Neural cell (in vitro differentiated cells): ENCODE measurements at regions not wholly inside any gene's neighbourhood (a gene's known extent, or its start where the extent isn't known, plus 50 kb on each side); places are given as distances from the start of the nearest gene placed in this dataset.

ENCODE experiments used
- H2AFZ ChIP-seq: fragments of 200-600, 300-800 bp; sonication (generic), shearing (Covaris generic); 2 replicates; pipeline ENCODE4 v1.6.0; 2014; ENCODE audit warnings: low read depth, mild to moderate bottlenecking, antibody characterized with exemption, low read length, moderate library complexity
- H3F3A ChIP-seq: fragments of 200-600 bp; shearing (Covaris generic); 2 replicates; pipeline ENCODE4 v1.6.1; 2016; ENCODE audit warnings: mild to moderate bottlenecking, moderate library complexity, mixed read lengths, antibody characterized with exemption, low read length; ENCODE audit not compliant: insufficient read depth, poor library complexity, severe bottlenecking
- H3K27ac ChIP-seq: fragments of 200-600, 300-800 bp; sonication (generic), shearing (Covaris generic); 2 replicates; pipeline ENCODE4 v1.5.1; 2014; ENCODE audit warnings: mild to moderate bottlenecking, low read length, moderate library complexity
- H3K27me3 ChIP-seq: fragments of 300-800, 200-600 bp; sonication (generic), shearing (Covaris generic); 2 replicates; pipeline ENCODE4 v1.6.0; 2014; ENCODE audit warnings: mild to moderate bottlenecking, low read depth, low read length, moderate library complexity; ENCODE audit not compliant: insufficient read depth
- H3K36me3 ChIP-seq: fragments of 300-800, 200-600 bp; sonication (generic), shearing (Covaris generic); 2 replicates; pipeline ENCODE4 v1.5.1; 2014; ENCODE audit warnings: mild to moderate bottlenecking, antibody characterized with exemption, low read length, moderate library complexity; ENCODE audit not compliant: insufficient read depth
- H3K4me2 ChIP-seq: fragments of 300-800, 200-600 bp; sonication (generic), shearing (Covaris generic); 2 replicates; pipeline ENCODE4 v1.6.0; 2014; ENCODE audit warnings: mild to moderate bottlenecking, low read length
- H3K4me3 ChIP-seq: fragments of 300-800, 200-600 bp; sonication (generic), shearing (Covaris generic); 2 replicates; pipeline ENCODE4 v1.5.1; 2014; ENCODE audit warnings: mild to moderate bottlenecking, low read length, moderate library complexity
- H3K79me2 ChIP-seq: fragments of 200-600 bp; shearing (Covaris generic); replicated peaks from 2 replicates; pipeline ENCODE4 v1.6.0; 2014; ENCODE audit warnings: mild to moderate bottlenecking, low read length, moderate library complexity; ENCODE audit not compliant: insufficient read depth
- H3K9ac ChIP-seq: fragments of 300-800, 200-600 bp; sonication (generic), shearing (Covaris generic); 2 replicates; pipeline ENCODE4 v1.6.1; 2016; ENCODE audit warnings: mild to moderate bottlenecking, low read length, mixed read lengths
- H3K9me2 ChIP-seq: fragments of 200-600 bp; shearing (Covaris generic); 2 replicates; pipeline ENCODE4 v1.6.1; 2016; ENCODE audit warnings: mild to moderate bottlenecking, low read length, mixed read lengths; ENCODE audit not compliant: insufficient read depth
- H3K9me3 ChIP-seq: fragments of 200-600, 300-800 bp; sonication (generic), shearing (Covaris generic); 2 replicates; pipeline ENCODE4 v1.6.1; 2016; ENCODE audit warnings: mild to moderate bottlenecking, mixed run types, low read length, moderate library complexity, mixed read lengths
- H4K20me1 ChIP-seq: fragments of 200-600 bp; shearing (Covaris generic); 2 replicates; pipeline ENCODE4 v1.6.1; 2016; ENCODE audit warnings: mild to moderate bottlenecking, mixed run types; ENCODE audit not compliant: insufficient read depth
- CTCF ChIP-seq: fragments of 450-650 bp; IDR thresholded peaks from 2 replicates; pipeline ENCODE4 v1.5.1; 2014; ENCODE audit warnings: antibody characterized with exemption, mild to moderate bottlenecking, moderate library complexity; ENCODE audit not compliant: poor library complexity, severe bottlenecking
- EP300 ChIP-seq: fragments of 450-650 bp; conservative IDR thresholded peaks from 2 replicates; pipeline ENCODE4 v1.6.1; 2014; ENCODE audit warnings: antibody characterized with exemption, mild to moderate bottlenecking, moderate library complexity; ENCODE audit not compliant: poor library complexity, severe bottlenecking
- EZH2 ChIP-seq: fragments of 200-600, 300-800 bp; shearing (Covaris generic), sonication (generic); IDR thresholded peaks from 2 replicates; pipeline ENCODE4 v1.6.1; 2014; ENCODE audit warnings: antibody characterized with exemption, low read length, borderline replicate concordance, mild to moderate bottlenecking; ENCODE audit not compliant: insufficient read depth, poor library complexity, severe bottlenecking
- MXI1 ChIP-seq: fragments of 450-650 bp; conservative IDR thresholded peaks from 2 replicates; pipeline ENCODE4 v1.6.1; 2014; ENCODE audit warnings: antibody characterized with exemption, mild to moderate bottlenecking; ENCODE audit not compliant: poor library complexity, severe bottlenecking
- POLR2AphosphoS5 ChIP-seq: IDR thresholded peaks from 2 replicates; pipeline ENCODE4 v1.6.1; 2012
- RAD21 ChIP-seq: fragments of 450-650 bp; conservative IDR thresholded peaks from 2 replicates; pipeline ENCODE4 v1.6.1; 2014; ENCODE audit warnings: antibody characterized with exemption, mild to moderate bottlenecking, moderate library complexity
- REST ChIP-seq: IDR thresholded peaks from 2 replicates; pipeline ENCODE4 v1.6.1; 2012; ENCODE audit warnings: borderline replicate concordance
- SMC3 ChIP-seq: fragments of 450-650 bp; conservative IDR thresholded peaks from 2 replicates; pipeline ENCODE4 v1.6.1; 2014; ENCODE audit warnings: antibody characterized with exemption, mild to moderate bottlenecking, moderate library complexity; ENCODE audit not compliant: poor library complexity
- TAF1 ChIP-seq: IDR thresholded peaks from 2 replicates; pipeline ENCODE4 v1.6.1; 2012; ENCODE audit warnings: low read depth

- H3K4me2 ChIP-seq, result no peak overlapping the region
- H3F3A ChIP-seq, result no peaks in the 10 kb centered on the region
- no peaks in the 10 kb centered on the region for H3K27me3 ChIP-seq
- no peaks in the 10 kb centered on the region for H3K79me2 ChIP-seq
- no peaks in the 10 kb centered on the region for H3K9me3 ChIP-seq
- no peak overlapping the region for H2AFZ ChIP-seq
- TF ChIP-seq MXI1 (no peak), EP300 (no peak), REST (no peak), POLR2AphosphoS5 (no peak), RAD21 (no peak), CTCF (no peak), TAF1 (no peak), EZH2 (no peak), SMC3 (no peak)
- no peak overlapping the region for H3K4me3 ChIP-seq
- no peak overlapping the region for H3K9ac ChIP-seq
- no peaks in the 10 kb centered on the region for H3K9me2 ChIP-seq
- H3K27ac ChIP-seq, result no peak overlapping the region
- H3K36me3 ChIP-seq, result no peaks in the 10 kb centered on the region
- no peaks in the 10 kb centered on the region for H4K20me1 ChIP-seq
Observed at GRCh38 chr1:214753236-214753852, 150.3 kb downstream of the CENPF start.

GRCh38 chr1:214761030-214761429 lies 158.0 kb downstream of the CENPF start:
- no peaks in the 10 kb centered on the region for H3K36me3 ChIP-seq
- H3K27me3 ChIP-seq, result no peaks in the 10 kb centered on the region
- no peak overlapping the region for H3K9ac ChIP-seq
- H3K27ac ChIP-seq, result no peak overlapping the region
- H4K20me1 ChIP-seq, result no peaks in the 10 kb centered on the region
- H3K4me2 ChIP-seq, result no peak overlapping the region
- no peak for TF ChIP-seq SMC3
- TF ChIP-seq RAD21, result no peak
- no peak for TF ChIP-seq MXI1
- TF ChIP-seq REST, result no peak
- peaks cover 13% of the 10 kb centered on the region for H3K9me3 ChIP-seq
- no peak overlapping the region for H2AFZ ChIP-seq
- no peaks in the 10 kb centered on the region for H3K79me2 ChIP-seq
- H3F3A ChIP-seq, result no peaks in the 10 kb centered on the region
- no peak overlapping the region for H3K4me3 ChIP-seq
- no peaks in the 10 kb centered on the region for H3K9me2 ChIP-seq
